Breast epithelium (tissue), 3 donors: ENCODE measurements at regions not wholly inside any gene's neighbourhood (a gene's known extent, or its start where the extent isn't known, plus 50 kb on each side); places are given as distances from the start of the nearest gene placed in this dataset.

Experiments
- CTCF ChIP-seq, 3 donors: fragments of 450-650 bp; IDR thresholded peaks; one replicate each; pipeline ENCODE4 v1.5.1; 2016 to 2017; ENCODE audit warnings: antibody characterized with exemption in 3 of 3, mild to moderate bottlenecking in 3 of 3, moderate library complexity in 3 of 3
- POLR2A ChIP-seq: fragments of 450-650 bp; IDR thresholded peaks from one replicate; pipeline ENCODE4 v1.6.1; 2016; ENCODE audit warnings: antibody characterized with exemption, mild to moderate bottlenecking, moderate library complexity
- POLR2AphosphoS5 ChIP-seq, 3 donors: sonication (generic); formaldehyde crosslinking; IDR thresholded peaks; one replicate each; pipeline ENCODE4 v1.6.1; 2017; ENCODE audit warnings: antibody characterized with exemption in 3 of 3

- TF ChIP-seq CTCF (IDR thresholded peaks at IDR 0.05) = no peak
- TF ChIP-seq POLR2A = no peak
- TF ChIP-seq POLR2AphosphoS5 (IDR thresholded peaks at IDR 0.05) = no peak
Observed at GRCh38 chr3:105997466-105997799, 128.6 kb upstream of the CBLB start.
